Daoy (cell line): ENCODE measurements at regions not wholly inside any gene's neighbourhood (a gene's known extent, or its start where the extent isn't known, plus 50 kb on each side); places are given as distances from the start of the nearest gene placed in this dataset.

ENCODE experiments used
- DNase-seq: peaks from one replicate; pipeline ENCODE4 v3.0.0-alpha.2; 2015; ENCODE audit warnings: low read depth

DNA sequence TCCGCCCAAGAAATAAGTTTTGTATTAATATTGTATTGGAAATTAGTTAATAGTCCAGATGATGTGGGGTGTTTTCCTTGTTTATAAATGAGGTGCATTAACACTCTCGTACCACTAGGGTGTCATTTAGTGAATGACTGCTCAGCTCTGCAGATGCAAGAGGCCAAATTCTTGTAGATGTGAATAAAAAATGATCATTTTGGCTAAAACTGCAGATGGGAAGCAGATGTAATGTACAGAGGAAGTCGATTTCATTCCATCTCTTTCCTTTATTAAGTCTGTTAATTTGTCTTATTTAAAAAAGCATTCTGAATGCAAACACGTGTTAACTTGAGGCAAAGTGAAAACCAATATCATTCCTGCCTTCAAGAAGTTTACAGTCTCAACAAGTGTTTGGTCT, 108.1 kb downstream of the DHX15 start:
- DNase-seq = no peak

- no peak for DNase-seq
Observed at GRCh38 chr4:24475756-24476155, 108.6 kb downstream of the DHX15 start.

GRCh38 chr4:24473309-24473721, 111.0 kb downstream of the DHX15 start:
- peak; percentile 65 for DNase-seq

GRCh38 chr4:24472514-24473308, 111.6 kb downstream of the DHX15 start:
- peak; percentile 85 for DNase-seq

DNA sequence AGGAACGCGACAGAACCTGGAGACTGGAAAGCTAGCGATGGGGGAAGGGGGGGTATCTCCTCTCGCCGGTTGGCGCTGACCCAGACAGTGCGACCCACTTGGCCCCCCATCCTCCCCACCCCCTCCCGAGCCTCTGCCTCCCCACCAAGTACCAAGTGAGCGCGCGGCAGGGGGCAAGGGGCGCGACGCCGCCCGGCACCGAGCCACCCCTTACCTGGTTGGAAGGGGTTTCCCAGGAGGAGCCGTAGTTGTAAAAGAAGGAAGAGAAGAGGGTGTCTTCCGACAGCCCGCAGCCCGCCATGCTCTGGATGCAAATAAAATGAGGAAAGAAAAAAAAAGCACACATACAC, 112.2 kb downstream of the DHX15 start:
- no peak for DNase-seq

DNA sequence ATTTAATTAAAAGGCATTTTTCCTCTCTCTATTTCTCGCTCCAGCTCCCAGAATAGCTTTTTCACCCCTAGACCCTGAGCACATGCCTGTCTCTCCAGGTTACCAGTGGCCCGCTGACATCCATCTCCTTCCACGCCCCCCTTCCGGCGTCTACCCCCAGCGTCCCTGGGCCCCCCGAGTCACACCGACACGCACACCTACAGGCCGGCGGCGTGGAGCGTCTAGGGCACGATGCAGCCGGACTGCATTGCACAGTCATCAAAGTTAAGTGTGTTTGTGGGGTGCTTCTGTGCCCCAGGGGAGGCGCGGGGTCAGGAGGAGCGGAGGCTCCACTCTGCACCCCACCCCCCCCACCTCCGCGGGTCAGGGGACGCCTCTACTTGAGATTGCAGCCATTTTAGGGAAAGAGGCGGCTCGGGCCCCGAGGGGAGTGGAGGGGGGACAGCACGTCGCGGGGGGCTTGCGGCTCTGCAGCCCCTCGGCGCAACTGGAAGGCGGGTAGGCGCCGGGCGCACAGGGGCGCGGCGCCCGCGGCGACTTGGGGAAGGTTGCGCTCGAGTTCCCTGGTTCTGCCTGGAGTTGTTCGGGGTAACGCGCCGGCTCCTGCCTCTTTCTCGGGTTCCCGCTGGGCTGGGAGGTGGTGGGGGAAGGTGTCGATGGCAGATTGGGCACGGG, 112.7 kb downstream of the DHX15 start:
- peak; percentile 32 for DNase-seq

DNA sequence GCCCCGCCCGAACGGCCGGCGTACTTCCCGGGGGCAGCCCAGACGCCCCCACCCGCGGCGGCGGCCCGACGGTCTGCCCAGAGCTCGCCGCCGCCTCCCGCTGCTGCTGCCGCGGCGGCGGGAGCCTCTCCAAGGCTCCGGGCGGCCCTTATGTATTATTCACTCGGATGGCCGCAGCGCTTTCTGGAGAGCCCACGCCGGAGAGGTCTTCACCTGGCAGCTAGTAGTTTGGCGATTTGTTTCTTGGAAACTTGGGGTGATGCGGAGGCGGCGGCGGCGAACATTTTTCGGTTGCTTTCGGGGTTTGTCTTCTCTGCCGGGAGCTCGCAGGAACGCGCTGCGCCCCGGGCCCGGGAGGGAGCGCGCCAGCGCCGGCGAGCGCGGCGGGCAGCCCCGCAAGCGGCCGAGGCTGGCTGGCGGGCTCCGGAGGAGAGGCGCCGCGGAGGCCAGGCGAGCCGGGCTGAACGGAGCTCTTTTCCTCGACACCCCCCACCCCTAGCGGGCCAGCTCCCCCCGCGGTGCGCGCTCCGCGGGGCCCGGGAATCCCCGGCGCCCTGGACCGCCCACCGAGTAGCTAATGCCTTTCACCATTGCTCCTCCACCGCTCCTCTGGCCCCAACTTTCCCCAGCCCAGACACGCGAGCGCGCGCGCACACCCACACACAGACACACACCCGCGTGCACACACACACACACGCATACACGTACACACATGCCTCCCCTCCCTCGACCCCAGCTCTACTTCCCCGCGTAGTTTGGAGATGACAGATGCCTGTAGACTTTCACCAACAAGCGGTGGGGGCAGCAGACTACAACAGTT, 113.5 kb downstream of the DHX15 start:
- DNase-seq = peak; percentile 48

DNA sequence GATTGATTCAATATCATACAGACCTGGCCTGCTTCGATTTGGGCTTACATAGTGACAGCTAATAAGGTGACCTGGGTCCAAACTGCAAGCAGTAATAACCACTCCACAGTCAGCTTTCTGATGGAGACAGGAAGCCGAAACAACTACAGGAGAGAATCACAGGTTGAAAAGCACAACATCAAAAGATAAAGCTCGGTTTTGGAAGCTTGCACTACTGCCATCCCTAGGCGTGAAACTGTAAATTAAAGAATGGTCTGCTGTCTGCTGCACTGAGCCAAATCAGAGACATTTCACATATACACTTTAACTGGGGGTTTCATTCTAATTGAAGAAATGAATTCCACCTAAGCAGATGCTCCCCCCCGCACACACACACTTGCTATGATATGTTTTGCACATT, 116.3 kb downstream of the DHX15 start:
- DNase-seq = no peak

- no peak for DNase-seq
Observed at GRCh38 chr4:24464566-24464965, 119.8 kb downstream of the DHX15 start.

DNA sequence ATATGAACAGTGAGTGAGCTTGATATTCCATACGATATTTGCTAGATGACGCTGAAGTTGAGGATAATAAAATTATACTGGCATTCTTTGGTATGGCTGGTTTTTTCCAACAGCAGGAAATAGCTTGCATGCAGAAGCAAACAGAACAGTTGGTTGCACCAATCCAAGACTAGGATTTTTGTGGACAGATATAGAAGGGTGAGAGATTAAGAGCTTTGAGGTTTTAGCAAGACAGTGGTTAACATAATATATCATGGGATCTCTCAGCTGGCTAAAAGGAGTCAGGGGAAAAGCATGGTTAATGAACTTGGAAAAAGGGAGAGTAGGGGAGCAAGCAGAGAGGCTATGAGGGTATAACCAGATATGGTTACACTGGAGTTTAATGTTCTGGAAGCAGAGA, 127.9 kb downstream of the DHX15 start:
- DNase-seq = no peak

- no peak for DNase-seq
Observed at GRCh38 chr4:24453951-24454350, 130.4 kb downstream of the DHX15 start.

GRCh38 chr4:24451870-24452269, 132.5 kb downstream of the DHX15 start:
- DNase-seq = no peak

DNA sequence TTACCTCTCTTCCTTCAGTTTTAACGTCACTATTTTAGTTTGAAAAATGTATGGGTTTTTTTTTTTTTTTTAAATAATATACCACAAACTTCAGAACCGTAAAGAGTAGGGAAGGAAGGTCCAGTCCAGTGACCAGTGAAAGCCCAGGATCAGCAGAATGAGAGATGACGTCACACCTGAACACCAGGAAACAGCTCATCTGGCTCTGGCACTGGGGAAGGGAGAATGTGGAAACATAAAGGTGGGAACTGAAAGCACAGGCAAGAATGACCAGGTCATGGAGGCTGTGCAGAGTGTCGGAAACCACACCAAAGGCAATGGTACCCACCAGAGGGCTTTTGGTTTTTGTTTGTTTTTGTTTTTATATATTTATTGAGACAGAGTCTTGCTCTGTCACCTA, 141.2 kb downstream of the DHX15 start:
- DNase-seq = peak; percentile 43

DNA sequence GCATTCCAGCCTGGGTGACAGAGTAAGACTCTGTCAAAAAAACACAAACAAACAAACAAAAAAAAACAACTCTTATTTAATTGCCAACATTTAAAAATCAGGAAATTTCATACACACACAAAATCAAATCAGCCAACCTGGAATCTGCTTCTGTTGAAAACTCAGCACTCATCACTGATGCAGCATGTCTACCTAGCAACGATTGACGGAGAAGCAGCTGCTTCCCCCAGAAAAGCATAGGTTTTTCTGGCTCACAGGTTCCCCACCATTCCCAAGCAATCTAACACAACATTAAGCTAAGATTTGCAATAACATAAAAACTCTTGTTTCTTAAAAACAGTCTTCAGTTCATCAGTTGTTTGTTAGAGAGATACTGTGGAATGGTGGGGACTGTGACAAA, 143.6 kb downstream of the DHX15 start:
- no peak for DNase-seq

GRCh38 chr4:24434241-24434640, 150.1 kb downstream of the DHX15 start:
- DNase-seq = no peak

- no peak for DNase-seq
Observed at GRCh38 chr4:24433515-24434214, 150.7 kb downstream of the DHX15 start.

DNA sequence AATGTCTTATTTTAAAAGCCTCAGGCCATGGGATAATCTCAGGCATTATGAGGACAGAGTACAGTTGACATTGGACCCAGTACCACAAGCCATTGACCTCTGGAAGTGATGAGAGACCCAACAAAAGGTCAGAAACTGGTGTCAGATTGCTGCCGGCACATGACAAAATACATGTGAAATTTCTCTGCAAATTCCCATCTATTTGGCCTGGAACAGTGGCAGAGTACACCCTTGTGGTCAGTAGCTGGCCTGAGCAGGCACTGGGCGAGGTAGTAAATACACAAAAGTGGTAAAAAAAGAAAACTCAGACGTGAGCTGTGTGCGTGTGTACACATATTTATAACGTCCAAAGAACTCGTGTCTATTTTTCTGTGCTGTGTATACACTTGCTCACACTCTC, 155.5 kb downstream of the DHX15 start:
- DNase-seq = no peak

GRCh38 chr4:24426557-24426956, 157.8 kb downstream of the DHX15 start:
- no peak for DNase-seq

DNA sequence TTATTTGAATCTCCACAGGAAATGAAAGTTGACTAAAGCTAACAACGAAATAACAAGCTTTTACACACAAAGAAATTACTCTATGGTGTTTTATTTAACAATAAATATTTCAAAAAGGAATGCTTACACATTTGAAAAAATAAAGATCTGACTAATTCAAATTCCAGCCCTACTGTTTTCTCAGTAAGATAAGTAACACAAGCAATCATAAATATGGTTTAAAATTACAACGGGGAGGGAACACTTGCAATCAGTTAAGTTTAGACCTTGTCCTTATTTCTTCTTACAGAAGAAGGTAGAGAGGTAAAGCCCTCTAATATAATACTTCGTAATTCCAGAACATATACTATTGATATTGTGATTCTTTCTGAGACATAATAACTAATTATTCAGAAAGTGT, 158.5 kb downstream of the DHX15 start:
- DNase-seq = no peak

DNA sequence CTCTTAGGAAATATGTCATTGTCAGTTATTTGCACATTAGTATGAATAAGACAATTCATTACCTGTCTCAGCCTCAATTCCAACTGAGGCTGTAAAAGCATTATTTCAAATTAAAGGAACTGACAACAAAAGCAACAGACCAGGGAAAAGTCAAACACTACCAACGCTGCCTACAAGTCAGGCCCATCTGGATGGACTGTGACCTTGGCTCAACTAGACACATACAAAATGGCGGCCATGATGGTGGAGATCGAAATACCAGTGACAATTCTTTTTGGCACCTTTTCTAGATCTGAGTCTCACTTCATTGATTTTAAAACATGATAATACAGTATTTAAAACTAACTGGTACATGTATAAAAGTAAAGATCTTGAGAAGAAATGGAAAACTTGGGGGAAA, 160.7 kb downstream of the DHX15 start:
- no peak for DNase-seq

- DNase-seq = no peak
Observed at GRCh38 chr4:24422644-24423043, 161.7 kb downstream of the DHX15 start.
